SIG-M5 treated with dmso at 0.1 percent for 504 hours (cell line): ENCODE measurements at regions not wholly inside any gene's neighbourhood (a gene's known extent, or its start where the extent isn't known, plus 50 kb on each side); places are given as distances from the start of the nearest gene placed in this dataset.

Source experiments
- DNase-seq: peaks from one replicate; lab custom pipeline; 2025; ENCODE audit not compliant: unreplicated experiment; lab: John Stamatoyannopoulos, UW

- DNase-seq: no peak
These were observed 125.2 kb upstream of the COL3A1 start for GRCh38 chr2:188848887-188849435.

GRCh38 chr2:188850786-188851185 is 123.4 kb upstream of the COL3A1 start:
- DNase-seq: no peak

GRCh38 chr2:188851311-188851710 is 122.9 kb upstream of the COL3A1 start:
- no peak for DNase-seq

GRCh38 chr2:188851826-188852225 is 122.3 kb upstream of the COL3A1 start:
- no peak for DNase-seq

GRCh38 chr2:188852772-188853171 is 121.4 kb upstream of the COL3A1 start:
- DNase-seq: no peak

GRCh38 chr2:188853307-188853706 is 120.9 kb upstream of the COL3A1 start:
- no peak for DNase-seq

- DNase-seq: no peak
These were observed 108.5 kb upstream of the COL3A1 start for GRCh38 chr2:188865681-188866080.

- DNase-seq: no peak
These were observed 104.6 kb upstream of the COL3A1 start for GRCh38 chr2:188869550-188869949.

- DNase-seq: no peak
These were observed 103.9 kb upstream of the COL3A1 start for GRCh38 chr2:188870289-188870688.

GRCh38 chr2:188875104-188875503 is 99.1 kb upstream of the COL3A1 start:
- no peak for DNase-seq

GRCh38 chr2:188878716-188879115 is 95.5 kb upstream of the COL3A1 start:
- DNase-seq: no peak

GRCh38 chr2:188880740-188881139 is 93.4 kb upstream of the COL3A1 start:
- no peak for DNase-seq

GRCh38 chr2:188881434-188881833 is 92.7 kb upstream of the COL3A1 start:
- no peak for DNase-seq

- no peak for DNase-seq
These were observed 90.1 kb upstream of the COL3A1 start for GRCh38 chr2:188884046-188884445.

GRCh38 chr2:188884517-188884916 is 89.7 kb upstream of the COL3A1 start:
- no peak for DNase-seq

- DNase-seq: no peak
These were observed 85.0 kb upstream of the COL3A1 start for GRCh38 chr2:188889187-188889586.

- no peak for DNase-seq
These were observed 83.4 kb upstream of the COL3A1 start for GRCh38 chr2:188890755-188891154.

- DNase-seq: no peak
These were observed 81.5 kb upstream of the COL3A1 start for GRCh38 chr2:188892636-188893035.

GRCh38 chr2:188893972-188894371 is 80.2 kb upstream of the COL3A1 start:
- no peak for DNase-seq

GRCh38 chr2:188894979-188895378 is 79.2 kb upstream of the COL3A1 start:
- no peak for DNase-seq

- no peak for DNase-seq
These were observed 77.1 kb upstream of the COL3A1 start for GRCh38 chr2:188897096-188897495.

GRCh38 chr2:188898261-188898660 is 75.9 kb upstream of the COL3A1 start:
- DNase-seq: no peak

GRCh38 chr2:188902901-188903491 is 71.2 kb upstream of the COL3A1 start:
- no peak for DNase-seq
